Spleen (tissue), 11 donors: ENCODE measurements at regions not wholly inside any gene's neighbourhood (a gene's known extent, or its start where the extent isn't known, plus 50 kb on each side); places are given as distances from the start of the nearest gene placed in this dataset.

ENCODE experiments used
- DNase-seq: peaks from one replicate; pipeline ENCODE4 v3.0.0-alpha.2; 2020
- H3K27ac ChIP-seq, 8 donors: fragments of 200-600 bp; sonication (generic) in 7 of 8; 1 replicate in 4 of 8; 2 replicates in 4 of 8; pipeline versions ENCODE4 v1.5.0 to v1.8.0; 2016 to 2021; ENCODE audit warnings: inconsistent platforms in 4 of 8, mild to moderate bottlenecking in 4 of 8, moderate library complexity in 1 of 8
- H3K27me3 ChIP-seq, 7 donors: fragments of 200-600 bp; sonication (generic) in 6 of 7; replicated peaks in 1 of 7; 1 replicate in 4 of 7; 2 replicates in 3 of 7; pipeline versions ENCODE4 v1.5.0 to v1.8.0; 2016 to 2021; ENCODE audit warnings: inconsistent platforms in 3 of 7, mild to moderate bottlenecking in 1 of 7
- H3K36me3 ChIP-seq, 6 donors: fragments of 200-600 bp; sonication (generic) in 5 of 6; 1 replicate in 4 of 6; 2 replicates in 2 of 6; pipeline versions ENCODE4 v1.5.0 to v1.8.0; 2016 to 2021; ENCODE audit warnings: inconsistent platforms in 2 of 6
- H3K4me1 ChIP-seq, 6 donors: fragments of 200-600 bp; sonication (generic) in 5 of 6; 1 replicate in 3 of 6; 2 replicates in 3 of 6; pipeline versions ENCODE4 v1.5.0 to v1.8.0; 2016 to 2021; ENCODE audit warnings: inconsistent platforms in 3 of 6
- H3K4me3 ChIP-seq, 8 donors: fragments of 200-600 bp; sonication (generic) in 7 of 8; 1 replicate in 4 of 8; 2 replicates in 4 of 8; pipeline versions ENCODE4 v1.5.0 to v1.8.0; 2016 to 2021; ENCODE audit warnings: inconsistent platforms in 4 of 8, mild to moderate bottlenecking in 4 of 8, moderate library complexity in 2 of 8
- H3K9me3 ChIP-seq, 8 donors: fragments of 200-600 bp; sonication (generic) in 7 of 8; 1 replicate in 4 of 8; 2 replicates in 4 of 8; pipeline versions ENCODE4 v1.5.0 to v1.8.0; 2016 to 2021; ENCODE audit warnings: inconsistent platforms in 4 of 8
- POLR2A ChIP-seq, 3 donors: fragments of 450-650 bp; IDR thresholded peaks; one replicate each; pipeline ENCODE4 v1.5.1; 2017; ENCODE audit warnings: antibody characterized with exemption in 3 of 3, mild to moderate bottlenecking in 1 of 3
- POLR2AphosphoS5 ChIP-seq, 3 donors: sonication (generic); formaldehyde crosslinking; IDR thresholded peaks; one replicate each; pipeline ENCODE4 v1.5.1; 2017; ENCODE audit warnings: antibody characterized with exemption in 3 of 3
- WGBS, 5 donors: extraction: QIAGEN DNeasy Blood & Tissue Kit in 3 of 5; methylation state at CpG; one replicate each; pipeline versions ENCODE4 v1.1.5 to v1.1.7; 2013 to 2018; 5-methylcytosine and 5-hydroxymethylcytosine counted together
- intact Hi-C: fragments of 100-400 bp; cut with DNase I; formaldehyde crosslinking; loops from one replicate; pipeline ENCODE4 v1.15.0; 2023; ENCODE audit warnings: low total_unique reads
- TF ChIP-seq, protein P1 (sequence below), 11 experiments: fragments of 200-600 bp in 7 of 11; fragments of 450-650 bp in 4 of 11; sonication (generic) in 4 of 11; IDR thresholded peaks in 8 of 11; conservative IDR thresholded peaks in 3 of 11; 1 replicate in 7 of 11; 2 replicates in 4 of 11; pipeline versions ENCODE4 v1.4.0 to v1.8.0; 2016 to 2021; ENCODE audit warnings: antibody characterized with exemption in 11 of 11, inconsistent platforms in 4 of 11, mild to moderate bottlenecking in 1 of 11
- donor health status: healthy with polysubstance abuse.
- donor health status: DM: no; HTN: no; CAD: no; lungs with moderate emphysema.
- donor health status: DM: no; HTN: no; CAD: no.
- donor health status: Bipolar disorder and iron deficiency.
- donor health status: healthy.
- donor health status: DM: no; HTN: no; CAD: no.
- donor health status: DM: yes; HTN: yes; CAD: no.

DNA sequence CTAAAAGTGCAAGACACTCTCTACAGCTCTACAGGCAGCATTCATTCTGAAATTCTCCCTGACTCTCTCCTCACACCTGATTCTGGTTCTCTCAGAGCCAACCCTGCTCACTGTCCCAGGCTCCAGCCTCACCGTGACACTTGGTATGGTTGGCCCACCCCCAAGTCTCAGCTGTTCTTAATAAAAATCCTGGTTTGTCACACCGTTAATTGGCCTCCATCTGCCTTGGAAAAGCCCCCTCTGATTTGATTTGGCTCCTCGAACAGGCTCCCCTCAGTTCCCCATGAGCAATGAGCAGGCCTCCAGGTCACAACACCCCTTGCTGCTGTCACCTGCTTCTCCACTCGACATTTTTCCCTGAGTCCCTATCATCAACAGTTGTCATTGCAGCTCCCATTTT is 507.3 kb upstream of the AUTS2 start:
- Histone ChIP-seq H3K4me1 (no peaks in the 10 kb centered on the region), H3K27ac (no peak overlapping the region), H3K9me3 (peaks cover 0 to 31% (median 19%) of the 10 kb centered on the region in 8 donors), H3K27me3 (no peaks in the 10 kb centered on the region), H3K36me3 (no peaks in the 10 kb centered on the region), H3K4me3 (no peak overlapping the region)
- DNase-seq: no peak
- WGBS, 5 donors: 69 to 86% (median 72%) methylated on average over 4 of the region's 4 CpGs
- TF ChIP-seq POLR2A (IDR thresholded peaks at IDR 0.05) (no peak), POLR2AphosphoS5 (IDR thresholded peaks at IDR 0.05) (no peak)
- TF ChIP-seq, protein P1, sequence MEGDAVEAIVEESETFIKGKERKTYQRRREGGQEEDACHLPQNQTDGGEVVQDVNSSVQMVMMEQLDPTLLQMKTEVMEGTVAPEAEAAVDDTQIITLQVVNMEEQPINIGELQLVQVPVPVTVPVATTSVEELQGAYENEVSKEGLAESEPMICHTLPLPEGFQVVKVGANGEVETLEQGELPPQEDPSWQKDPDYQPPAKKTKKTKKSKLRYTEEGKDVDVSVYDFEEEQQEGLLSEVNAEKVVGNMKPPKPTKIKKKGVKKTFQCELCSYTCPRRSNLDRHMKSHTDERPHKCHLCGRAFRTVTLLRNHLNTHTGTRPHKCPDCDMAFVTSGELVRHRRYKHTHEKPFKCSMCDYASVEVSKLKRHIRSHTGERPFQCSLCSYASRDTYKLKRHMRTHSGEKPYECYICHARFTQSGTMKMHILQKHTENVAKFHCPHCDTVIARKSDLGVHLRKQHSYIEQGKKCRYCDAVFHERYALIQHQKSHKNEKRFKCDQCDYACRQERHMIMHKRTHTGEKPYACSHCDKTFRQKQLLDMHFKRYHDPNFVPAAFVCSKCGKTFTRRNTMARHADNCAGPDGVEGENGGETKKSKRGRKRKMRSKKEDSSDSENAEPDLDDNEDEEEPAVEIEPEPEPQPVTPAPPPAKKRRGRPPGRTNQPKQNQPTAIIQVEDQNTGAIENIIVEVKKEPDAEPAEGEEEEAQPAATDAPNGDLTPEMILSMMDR (IDR thresholded peaks at IDR 0.05 in 8 of 11, conservative IDR thresholded peaks at IDR 0.05 in 3 of 11): no peak
- intact Hi-C loops: no loop called here

DNA sequence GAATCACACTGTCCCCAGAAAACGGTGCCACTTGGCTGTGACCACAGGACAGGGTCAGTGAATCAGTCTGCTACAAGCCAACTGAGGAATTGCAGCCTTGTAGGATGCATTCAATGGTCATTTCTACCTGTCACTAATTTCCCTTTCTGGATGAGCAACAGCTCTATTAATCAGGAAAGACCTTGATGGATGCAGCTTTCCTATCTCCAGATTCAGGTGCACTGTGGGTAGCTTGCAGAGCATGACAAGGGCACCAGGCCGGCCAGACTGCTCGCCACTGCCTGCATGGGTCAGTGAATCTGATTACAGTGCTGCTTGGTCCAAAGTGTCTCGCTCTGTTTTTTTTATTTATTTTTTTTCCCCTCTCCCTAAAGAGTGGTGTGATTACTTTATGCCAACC is 506.8 kb upstream of the AUTS2 start:
- no peaks in the 10 kb centered on the region for H3K36me3 ChIP-seq
- intact Hi-C loops: no loop called here
- no peak overlapping the region for H3K27ac ChIP-seq
- DNase-seq: no peak
- 71 to 79% (median 79%) methylated on average over 4 of the region's 4 CpGs for WGBS, 5 donors
- H3K27me3 ChIP-seq: no peaks in the 10 kb centered on the region
- no peaks in the 10 kb centered on the region for H3K4me1 ChIP-seq
- H3K9me3 ChIP-seq: peaks cover 0 to 36% (median 19%) of the 10 kb centered on the region in 8 donors
- no peak overlapping the region for H3K4me3 ChIP-seq
- TF ChIP-seq, protein P1 (IDR thresholded peaks at IDR 0.05 in 8 of 11, conservative IDR thresholded peaks at IDR 0.05 in 3 of 11): no peak
- no peak for TF ChIP-seq POLR2AphosphoS5 (IDR thresholded peaks at IDR 0.05)
- no peak for TF ChIP-seq POLR2A (IDR thresholded peaks at IDR 0.05)

DNA sequence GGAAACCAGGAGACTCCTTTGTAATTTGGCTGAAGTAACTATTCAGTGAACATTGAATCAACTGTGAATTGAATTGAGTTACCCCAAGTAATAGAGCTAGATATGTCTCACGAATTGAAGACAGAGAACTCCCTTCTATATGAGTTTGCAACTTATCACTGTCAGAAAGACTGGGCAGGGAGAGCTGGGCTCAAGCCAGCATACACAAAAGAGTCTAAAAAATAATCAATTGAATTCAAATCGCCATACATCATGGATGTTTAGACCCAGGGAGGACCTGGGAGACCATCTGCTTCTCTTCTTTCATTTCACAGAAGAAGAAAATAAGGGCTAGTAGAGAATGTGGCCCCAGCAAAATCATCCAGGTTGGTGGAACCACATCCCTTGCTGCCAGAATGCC is 503.1 kb upstream of the AUTS2 start:
- intact Hi-C loops: no loop called here
- Histone ChIP-seq H3K27ac (no peak overlapping the region), H3K27me3 (no peaks in the 10 kb centered on the region), H3K4me3 (no peak overlapping the region), H3K4me1 (no peaks in the 10 kb centered on the region), H3K9me3 (peaks cover 0 to 36% (median 19%) of the 10 kb centered on the region in 8 donors), H3K36me3 (no peaks in the 10 kb centered on the region)
- DNase-seq: no peak
- TF ChIP-seq POLR2AphosphoS5 (IDR thresholded peaks at IDR 0.05) (no peak), POLR2A (IDR thresholded peaks at IDR 0.05) (no peak)
- TF ChIP-seq, protein P1 (IDR thresholded peaks at IDR 0.05 in 8 of 11, conservative IDR thresholded peaks at IDR 0.05 in 3 of 11): no peak
- WGBS, 5 donors: 59 to 78% (median 70%) methylated on average over 2 of the region's 2 CpGs

DNA sequence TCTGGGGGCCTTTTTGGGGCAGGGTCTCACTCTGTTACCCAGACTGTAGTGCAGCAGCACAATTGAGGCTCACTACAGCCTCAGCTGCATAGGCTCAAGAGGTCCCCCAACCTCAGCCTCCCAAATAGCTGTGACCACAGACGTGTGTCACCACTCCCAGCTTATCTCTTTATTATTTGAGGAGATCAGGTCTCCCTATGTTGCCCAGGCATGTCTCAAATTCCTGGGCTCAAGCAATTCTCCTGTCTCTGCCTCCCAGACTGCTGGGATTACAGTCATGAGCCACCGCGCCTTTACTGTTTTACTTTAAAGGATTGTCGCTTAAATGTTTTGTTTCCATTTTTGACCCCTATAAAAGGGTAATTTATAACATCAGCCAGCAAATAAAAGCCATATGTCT is 502.6 kb upstream of the AUTS2 start:
- no peak for TF ChIP-seq POLR2A (IDR thresholded peaks at IDR 0.05)
- no peak for TF ChIP-seq POLR2AphosphoS5 (IDR thresholded peaks at IDR 0.05)
- TF ChIP-seq, protein P1 (IDR thresholded peaks at IDR 0.05 in 8 of 11, conservative IDR thresholded peaks at IDR 0.05 in 3 of 11): no peak
- peaks cover 0 to 39% (median 19%) of the 10 kb centered on the region in 8 donors for H3K9me3 ChIP-seq
- intact Hi-C loops: no loop called here
- DNase-seq: no peak
- WGBS, 5 donors: 79 to 86% (median 83%) methylated on average over 4 of the region's 4 CpGs
- H3K4me3 ChIP-seq: no peak overlapping the region
- H3K27ac ChIP-seq: no peak overlapping the region
- no peaks in the 10 kb centered on the region for H3K27me3 ChIP-seq
- H3K36me3 ChIP-seq: no peaks in the 10 kb centered on the region
- no peaks in the 10 kb centered on the region for H3K4me1 ChIP-seq
